ENCODE measurements at regions not wholly inside any gene's neighbourhood (a gene's known extent, or its start where the extent isn't known, plus 50 kb on each side); places are given as distances from the start of the nearest gene placed in this dataset.
"Not testable (repeated sequence)": the region's sequence is repeated elsewhere in the genome, so short reads cannot be mapped to it uniquely, and the experiment has no call there.

DNA sequence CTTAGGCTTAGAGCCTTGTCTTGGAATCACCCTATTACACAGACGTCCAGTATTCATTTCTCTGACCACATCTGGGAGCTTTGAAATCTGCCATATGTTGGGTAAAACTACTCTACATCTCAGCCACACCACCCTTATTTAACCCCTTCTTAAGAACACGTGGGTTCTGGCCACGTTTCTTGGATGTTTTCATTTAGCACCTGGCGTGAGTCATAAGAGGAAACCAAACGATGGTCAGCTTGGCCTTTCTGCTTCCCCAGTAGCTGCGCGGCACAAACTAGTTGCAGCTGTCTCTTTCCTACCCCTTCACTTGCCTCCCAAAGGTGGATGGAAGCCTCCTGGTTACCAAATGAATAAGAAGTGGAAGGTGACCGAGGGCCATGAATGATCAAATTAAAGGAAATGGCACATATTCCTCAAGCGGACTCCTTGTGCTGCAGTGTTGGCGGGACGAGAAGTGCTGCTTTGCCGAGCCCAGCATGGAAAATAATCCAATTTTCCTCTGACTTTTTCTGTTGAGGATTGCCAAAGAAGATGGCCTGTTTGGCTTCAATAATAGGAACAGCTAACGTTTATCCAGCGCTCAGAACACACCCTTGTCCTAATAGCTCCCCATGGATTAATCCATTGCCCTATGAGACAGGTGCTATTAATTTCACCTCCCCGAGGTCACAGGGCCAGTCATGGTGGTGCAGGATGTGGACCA is 154.1 kb downstream of the ZNF664 start:
- peak; percentile 13 for DNase-seq (ENCODE audit: low read depth)

DNA sequence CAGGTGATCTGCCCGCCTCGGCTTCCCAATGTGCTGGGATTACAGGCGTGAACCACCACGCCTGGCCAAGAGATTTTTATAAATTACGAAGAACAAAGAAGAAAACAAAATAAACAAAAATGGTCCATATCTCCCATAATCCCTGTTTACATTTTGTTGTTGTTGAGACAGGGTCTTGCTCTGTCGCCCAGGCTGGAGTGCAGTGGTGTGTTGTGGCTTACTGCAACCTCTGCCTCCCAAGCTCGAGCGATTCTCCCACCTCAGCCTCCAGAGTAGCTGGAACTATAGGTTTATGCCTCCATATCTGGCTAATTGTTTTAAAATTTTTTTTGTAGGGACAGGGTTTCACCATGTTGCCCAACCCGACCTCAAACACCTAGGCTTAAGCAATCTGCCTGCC is 156.1 kb downstream of the ZNF664 start:
- DNase-seq (ENCODE audit: low read depth) = no peak

DNA sequence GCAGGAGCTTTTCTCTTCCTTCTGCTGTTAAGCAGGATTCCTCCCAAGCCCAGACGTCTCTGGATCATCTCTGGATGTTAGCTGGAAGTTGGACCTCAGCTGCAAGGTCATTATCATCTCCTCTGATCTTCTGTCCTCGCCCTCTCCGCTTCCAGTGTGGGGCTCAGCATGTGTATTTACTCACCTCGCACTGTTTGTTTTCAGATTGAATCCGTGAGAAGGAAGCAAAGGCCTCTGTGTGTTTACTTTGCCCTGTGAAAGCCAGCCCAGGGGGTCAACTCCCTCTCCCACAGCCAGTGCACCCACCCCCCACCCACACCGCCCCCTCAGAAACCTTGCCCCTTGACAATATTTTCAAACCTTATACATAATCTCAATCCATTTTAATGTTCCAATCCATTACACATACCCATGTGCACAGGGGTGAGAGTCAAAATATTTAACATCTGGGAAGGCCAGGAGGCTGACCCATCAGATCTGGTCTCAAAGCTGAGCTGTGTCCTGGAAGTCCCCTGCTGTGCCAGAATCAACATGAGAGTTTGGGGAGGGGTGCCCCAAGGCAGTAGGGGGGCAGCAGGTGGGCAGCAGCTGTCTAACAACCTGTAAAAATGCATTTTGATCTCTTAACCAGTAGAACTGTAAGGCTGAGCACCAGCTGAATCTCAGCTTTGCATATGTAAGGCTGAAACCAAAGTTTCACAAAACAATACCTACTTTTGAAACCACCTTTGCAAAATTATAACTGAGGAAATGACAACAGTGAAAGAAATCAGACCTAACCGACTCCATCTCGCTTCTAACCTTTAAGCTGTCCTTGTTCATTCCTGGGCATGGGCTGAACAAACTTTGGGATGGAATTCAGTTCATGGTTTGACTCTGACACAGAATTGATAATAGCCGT is 157.9 kb downstream of the ZNF664 start:
- DNase-seq (ENCODE audit: low read depth) = no peak

DNA sequence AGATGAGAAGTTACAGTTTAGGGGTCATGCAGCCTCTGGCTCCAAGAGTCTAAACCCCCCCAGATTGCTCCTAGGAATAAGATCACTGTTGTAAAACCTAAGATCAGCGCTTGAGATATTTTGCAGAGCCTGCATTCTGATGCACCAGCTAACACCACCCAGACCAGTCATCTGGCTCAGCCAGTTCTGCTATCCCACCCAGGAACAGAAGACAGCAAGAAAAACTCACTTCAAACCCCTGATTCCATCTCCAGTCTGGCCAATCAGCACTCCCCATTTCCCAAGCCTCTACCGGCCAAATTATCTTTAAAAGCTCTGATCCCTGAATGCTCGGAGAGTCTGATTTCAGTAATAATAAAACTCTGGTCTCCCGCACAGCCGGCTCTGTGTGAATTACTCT is 158.6 kb downstream of the ZNF664 start:
- no peak for DNase-seq (ENCODE audit: low read depth)

DNA sequence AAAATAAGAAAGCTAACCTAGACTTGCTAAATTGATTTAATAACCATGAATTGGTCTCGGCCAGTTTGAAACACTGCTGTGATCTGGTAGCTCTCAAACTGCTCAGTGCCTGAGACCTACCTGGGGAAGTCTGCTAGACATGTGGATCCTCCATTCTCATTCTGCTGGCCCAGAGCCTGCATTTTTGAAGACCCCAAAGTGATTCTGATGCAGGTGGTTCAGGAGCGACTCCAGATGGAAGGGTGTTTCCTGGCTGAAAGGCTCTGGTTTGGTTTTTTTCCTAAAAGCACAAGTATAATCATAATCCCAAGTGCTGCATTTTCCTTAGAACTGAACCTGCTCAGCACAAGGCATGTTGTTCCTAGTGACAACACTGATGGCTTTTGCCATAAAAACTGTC is 159.5 kb downstream of the ZNF664 start:
- no peak for DNase-seq (ENCODE audit: low read depth)

DNA sequence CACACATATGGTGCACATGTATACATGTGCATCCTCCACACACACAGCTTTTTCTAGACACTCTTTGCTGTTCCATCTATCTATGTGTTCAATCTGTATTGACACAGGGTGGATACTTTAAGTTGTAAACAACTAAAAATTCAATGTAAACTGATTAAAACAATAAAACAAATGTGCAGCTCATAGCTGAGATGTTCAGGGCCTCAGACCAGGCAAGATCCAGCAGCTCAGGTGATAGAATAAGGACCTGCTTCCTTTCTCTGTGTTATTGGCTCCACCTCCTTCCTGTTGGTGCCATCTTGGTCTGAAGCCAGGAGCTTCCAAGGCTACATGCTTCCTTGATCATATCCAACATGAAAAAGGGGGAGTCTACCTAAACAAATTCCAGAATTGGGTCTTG is 158.1 kb upstream of the RFLNA start:
- DNase-seq (ENCODE audit: low read depth) = no peak

DNA sequence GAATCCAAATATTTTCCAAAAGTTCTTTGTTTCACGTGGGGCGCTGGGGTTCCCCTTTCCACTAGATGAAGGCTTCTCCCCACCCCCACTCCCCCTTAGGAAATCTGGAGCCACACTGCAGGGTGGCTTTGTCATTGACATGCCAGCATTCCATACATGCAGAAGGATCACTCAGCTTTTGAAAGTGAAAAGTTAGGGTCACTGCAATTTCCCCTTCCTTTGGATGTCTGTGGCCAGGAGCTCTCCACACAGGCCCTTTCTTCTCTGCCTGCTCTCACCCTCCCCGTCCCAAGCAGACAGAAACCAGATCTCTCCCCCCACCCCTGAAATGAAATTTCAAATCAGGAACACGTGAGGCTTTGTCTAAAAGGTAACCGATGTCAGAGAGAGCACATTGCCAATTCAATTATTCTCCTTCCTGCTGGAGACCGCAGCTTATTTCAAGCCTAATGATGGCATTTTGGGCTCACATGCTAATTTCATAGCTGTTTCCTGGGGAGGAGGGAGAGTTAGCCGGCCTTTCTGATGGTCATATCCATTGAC is 153.9 kb upstream of the RFLNA start:
- DNase-seq (ENCODE audit: low read depth) = no peak

DNA sequence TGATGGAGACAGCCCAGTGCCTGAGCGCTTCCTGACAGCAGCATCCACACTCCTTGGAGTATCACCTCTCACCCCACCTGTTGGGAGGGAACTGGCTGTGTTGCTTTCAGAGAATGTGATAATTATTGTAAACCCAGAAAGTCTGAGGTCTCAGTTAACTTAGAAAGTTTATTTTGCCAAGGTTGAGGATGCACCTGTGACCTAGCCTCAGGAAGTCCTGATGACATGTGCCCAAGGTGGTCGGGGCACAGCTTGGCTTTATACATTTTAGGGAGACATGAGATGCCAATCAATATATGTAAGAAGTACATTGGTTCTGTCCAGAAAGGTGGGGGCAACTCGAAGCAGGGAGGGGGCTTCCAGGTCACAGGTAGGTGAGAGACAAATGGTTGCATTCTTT is 153.3 kb upstream of the RFLNA start:
- not testable (repeated sequence) for DNase-seq (ENCODE audit: low read depth)

DNA sequence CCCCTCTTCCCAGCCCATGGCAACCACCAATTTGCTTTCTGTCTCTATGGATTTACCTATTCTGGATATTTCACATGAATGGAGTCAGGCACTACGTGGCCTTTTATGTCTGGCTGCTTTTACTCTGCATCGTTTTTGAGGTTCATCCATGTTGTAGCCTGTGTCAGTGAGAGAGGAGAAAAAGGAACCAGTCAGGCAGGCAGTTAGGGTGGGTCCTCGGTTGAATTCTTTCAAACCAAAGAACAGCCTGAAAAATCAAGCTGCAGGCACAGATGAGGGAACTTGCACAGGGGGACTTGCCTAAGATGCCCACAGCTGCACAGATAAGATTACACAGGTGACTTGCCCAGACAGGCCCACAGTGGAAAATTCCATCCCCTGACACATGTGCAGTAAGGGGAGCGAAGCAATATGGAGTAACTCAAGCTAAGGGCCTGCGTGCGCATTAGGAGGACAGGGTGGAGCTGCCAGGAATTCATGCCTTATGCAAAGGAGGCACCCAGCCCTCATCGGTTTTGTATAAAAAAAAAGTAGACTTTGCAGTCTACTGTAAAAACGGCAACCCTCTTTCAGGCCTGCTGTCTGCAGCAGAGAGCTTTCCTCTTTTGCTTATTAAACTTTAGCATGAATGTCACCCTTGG is 152.4 kb upstream of the RFLNA start:
- no peak for DNase-seq (ENCODE audit: low read depth)

DNA sequence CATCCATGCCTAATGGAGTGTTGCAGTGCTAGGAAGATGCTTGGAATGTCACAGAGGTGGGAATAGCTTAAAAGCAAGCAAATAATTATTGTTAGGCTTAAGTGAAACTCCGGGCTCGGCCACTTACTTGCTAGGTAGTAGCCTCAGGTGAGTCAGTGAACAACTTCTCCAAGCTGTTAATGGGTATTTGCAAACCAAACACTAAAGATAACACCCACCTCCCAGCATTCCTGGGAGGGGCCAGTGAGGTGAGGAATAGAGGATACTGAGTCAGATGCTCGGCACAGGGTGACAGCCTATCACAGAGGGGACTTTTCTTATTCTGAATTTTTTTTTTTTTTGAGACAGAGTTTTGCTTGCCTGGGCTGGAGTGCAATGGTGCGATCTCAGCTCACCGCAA is 151.2 kb upstream of the RFLNA start:
- no peak for DNase-seq (ENCODE audit: low read depth)

DNA sequence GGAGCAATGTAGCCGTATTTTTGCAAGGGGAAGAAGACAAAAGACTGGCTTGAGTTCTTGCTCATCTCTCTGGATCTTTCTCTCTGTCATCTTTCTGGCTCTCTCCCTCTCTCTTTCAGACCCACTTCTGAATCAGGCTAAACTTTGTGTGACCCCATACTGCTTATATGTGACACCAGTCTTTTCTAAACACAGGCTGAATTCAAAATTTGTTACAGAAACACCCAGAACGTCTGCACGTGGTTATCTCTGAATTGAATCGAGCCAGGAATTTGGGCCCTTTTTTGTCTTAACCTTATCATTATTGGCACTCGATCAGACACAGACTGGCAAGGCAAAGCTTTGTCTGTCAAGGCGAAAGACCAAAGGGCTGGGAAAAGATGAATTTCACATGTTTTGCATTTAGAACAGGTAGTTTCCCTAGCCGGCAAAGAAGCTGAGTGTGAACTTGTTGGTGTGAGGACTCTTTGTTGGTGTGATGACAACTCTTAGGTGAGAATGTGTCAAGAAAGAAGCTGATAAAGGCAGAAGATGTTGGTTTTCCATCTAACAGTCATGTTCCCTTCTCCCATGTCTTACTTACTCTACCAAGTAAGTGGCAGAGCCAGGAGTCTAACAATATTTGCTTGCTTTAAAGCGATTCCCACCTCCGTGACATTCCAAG is 150.2 kb upstream of the RFLNA start:
- no peak for DNase-seq (ENCODE audit: low read depth)

DNA sequence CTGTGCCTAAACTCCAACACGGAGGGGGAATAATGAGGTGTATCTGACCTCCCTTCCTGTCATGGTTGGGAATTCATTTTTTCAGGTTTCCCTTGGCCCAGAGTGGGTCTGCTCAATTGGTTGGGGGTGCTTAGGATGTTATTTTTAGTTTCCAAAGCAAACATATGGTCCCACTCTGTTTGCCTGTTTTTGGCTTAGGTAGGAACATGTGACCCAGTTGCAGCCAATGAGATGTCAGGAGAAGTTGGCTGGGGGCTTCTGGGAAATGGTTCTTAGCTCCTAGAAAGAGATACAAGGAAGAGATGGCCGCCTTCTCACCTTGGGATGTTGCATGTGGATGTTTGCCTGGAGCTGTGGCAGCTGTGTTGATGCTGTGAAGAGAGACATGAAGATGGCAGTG is 147.9 kb upstream of the RFLNA start:
- DNase-seq (ENCODE audit: low read depth) = no peak

DNA sequence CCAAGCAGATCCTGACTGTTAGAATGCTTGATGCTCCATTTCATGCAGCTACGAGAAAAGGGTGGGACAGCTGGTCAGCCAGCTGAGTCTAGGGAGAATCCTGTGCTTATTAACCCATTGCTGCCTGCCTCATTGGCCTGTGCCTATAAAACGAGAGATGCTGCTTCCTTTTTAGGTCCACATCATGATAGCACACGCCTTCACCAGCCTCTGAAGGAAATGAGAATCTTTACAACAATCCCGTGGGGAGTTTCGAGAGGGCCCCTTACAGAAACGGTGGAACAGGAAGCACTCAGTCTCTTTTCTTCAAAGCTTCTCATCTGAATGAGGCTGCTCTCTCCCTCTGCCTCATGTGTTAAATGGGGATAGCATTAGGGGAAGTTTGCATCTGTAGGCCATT is 147.3 kb upstream of the RFLNA start:
- DNase-seq (ENCODE audit: low read depth) = no peak

DNA sequence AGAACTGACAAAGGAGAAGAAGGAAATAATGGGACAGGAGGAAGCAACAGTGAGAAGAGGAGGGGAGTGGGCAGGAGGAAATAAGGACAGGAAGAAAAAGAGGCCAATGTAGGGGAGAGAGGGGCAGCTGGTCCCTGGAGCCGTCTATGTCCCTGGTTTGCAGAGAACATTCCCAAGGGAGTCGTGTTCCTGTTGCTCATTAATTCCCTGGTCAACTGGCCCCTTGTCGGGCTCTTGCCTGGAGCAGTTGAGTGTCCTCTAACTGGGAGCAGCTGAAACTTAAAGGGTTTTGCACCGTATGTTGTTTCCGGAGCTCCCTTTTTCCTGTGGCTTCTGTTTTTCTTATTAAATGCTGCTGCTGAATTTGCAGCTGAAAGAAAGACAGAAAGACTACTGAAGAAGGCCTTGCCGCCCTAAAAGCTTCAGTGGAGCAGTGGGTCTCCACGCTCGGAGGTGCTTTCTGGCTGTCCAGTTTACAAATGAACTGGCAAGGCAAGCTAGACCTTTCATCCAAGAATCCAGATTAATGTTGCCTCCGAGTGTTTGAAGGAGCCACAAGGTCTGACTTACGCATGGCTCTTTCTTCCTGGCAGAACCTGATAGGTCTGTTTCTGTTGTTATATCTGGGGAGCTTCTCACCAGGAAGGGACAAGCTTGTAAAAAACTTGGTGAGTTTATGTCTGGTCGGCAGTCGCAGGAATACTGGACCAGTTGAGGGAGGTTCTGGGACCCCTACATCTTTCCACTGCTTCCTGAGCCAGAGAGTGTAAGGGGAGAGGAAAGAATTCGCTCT is 146.2 kb upstream of the RFLNA start:
- no peak for DNase-seq (ENCODE audit: low read depth)

DNA sequence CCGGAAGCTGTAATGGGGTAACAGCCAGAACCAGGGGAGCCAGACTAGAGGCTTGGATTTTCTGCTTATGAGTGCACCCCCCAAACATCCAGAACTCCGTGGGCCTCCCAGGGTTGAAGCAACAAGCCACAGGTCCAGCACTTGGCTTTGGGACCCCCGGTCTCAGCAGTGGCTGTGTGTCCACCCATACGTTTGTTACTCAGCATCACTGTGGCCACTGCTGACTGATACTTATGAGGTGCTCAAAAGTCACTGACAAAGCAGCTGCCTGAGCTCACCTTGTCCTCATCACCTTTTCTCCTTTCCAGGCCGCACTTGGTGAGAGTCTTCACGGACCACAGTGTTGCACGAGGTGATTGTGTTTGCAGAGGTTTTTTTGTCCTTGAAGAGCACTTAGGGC is 145.6 kb upstream of the RFLNA start:
- no peak for DNase-seq (ENCODE audit: low read depth)

DNA sequence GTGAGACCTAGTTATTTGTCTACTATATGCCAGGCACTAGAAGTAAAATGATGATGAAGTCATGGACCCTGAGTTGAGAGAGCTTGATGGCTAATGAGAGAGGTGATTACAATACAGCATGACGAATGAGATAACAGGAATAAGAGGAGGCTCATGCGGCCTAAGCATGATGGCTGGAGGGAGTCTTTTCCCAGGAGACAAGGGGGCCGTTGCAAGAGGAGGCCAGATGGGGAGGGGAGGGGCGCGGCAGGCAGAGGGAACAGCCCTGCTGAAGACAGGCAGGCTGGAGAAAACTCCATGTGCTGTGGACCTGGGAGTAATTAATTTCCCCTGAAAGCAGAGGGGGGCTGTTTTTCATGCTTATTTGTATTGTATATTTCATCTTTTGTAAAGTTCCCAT is 144.7 kb upstream of the RFLNA start:
- DNase-seq (ENCODE audit: low read depth) = no peak

DNA sequence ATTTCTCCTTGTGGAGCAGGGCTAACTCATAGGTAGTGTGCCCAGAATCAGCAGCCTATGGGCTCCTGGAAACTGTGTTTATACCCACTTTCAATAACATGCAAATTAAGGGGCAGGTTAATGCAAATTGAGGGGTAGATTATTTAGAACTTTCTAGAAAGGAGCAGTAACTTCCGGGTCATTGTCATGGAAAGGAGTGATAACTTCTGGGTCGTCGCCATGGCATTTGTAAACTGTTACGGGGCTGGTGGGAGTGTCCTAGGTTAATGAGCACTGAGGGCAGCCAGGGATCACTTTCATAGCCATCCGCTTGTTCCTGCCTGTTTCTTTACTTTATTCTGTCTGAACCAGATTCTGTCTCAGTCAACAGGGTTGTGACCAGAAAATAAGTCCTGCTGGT is 143.3 kb upstream of the RFLNA start:
- no peak for DNase-seq (ENCODE audit: low read depth)

DNA sequence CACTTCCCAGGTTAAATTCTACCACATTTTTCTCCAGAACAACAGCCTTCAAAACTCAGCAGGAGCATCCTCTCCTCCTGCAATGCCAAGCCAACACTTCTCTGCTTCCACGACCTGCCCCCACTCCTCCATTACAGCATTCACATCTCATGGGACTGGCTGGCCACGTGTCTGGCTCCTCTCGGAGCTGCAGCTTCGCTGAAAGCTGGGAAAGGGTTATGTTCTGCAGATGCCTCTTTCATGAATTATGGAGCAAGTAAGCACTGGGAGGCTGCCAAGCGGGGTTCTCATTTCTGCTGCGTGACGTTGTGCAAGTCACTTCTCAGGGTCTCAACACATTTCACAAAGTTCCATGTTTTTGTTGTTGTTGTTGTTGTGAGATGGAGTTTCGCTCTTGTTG is 142.2 kb upstream of the RFLNA start:
- no peak for DNase-seq (ENCODE audit: low read depth)

DNA sequence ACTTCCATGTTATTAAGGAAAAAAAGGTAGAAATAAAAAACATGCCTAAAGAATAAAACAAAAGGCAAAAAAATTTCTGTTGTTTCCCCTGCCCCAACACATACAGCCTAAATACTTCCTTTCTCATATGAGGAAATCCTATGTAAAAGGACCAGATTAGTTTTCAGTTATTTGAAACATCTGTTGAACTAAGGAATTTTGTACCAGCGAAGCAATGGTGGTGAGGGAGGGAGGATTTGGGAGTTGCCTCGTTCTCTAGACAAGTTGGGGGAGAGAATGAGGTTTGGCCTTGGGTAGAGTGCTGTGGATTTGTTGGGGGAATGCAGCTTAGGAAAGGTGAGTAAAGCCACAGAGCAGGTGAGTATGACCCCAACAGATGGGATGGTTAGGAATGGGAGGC is 141.5 kb upstream of the RFLNA start:
- no peak for DNase-seq (ENCODE audit: low read depth)

DNA sequence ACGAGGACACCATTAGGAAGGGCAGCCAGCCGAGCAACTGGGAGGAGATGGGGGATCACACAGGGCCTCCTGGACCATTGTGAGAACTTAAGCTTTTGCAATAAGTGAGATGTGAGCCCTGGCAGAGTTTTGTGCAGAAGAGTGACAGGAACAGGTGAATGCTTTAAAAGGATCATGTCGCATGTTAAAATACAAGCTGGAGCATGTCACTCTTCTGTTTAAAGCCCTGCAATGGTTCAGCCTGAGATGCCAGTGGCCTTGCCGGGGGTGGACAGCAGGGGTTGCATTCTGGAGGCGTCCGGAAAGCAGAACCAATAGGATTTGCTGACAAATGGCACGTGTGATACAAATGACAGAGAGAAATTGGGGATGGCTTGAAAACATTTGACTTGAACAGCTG is 137.5 kb upstream of the RFLNA start:
- peak; percentile 97 for DNase-seq (ENCODE audit: low read depth)

DNA sequence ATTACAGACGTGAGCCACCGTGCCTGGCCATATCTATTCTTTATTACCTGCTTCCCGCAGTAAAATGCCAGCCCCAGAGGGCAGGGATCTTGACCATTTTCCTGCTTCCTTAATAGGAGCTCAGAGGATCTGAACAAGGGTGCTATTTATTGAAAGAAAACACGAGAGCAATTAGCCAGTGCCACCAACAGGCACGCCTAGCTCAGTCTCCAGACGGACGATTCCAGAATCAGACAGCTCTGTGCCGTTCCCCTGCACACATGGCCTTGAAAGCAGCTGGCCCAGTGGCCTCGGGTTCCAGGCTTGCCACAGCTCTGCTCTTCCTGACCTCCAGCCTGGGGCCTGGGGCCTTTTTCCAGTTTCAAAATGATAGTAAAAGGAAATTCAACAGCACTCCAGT is 135.2 kb upstream of the RFLNA start:
- no peak for DNase-seq (ENCODE audit: low read depth)

Data from myocyte (in vitro differentiated cells).